ENCODE measurements at regions not wholly inside any gene's neighbourhood (a gene's known extent, or its start where the extent isn't known, plus 50 kb on each side); places are given as distances from the start of the nearest gene placed in this dataset.
"Not testable (repeated sequence)": the region's sequence is repeated elsewhere in the genome, so short reads cannot be mapped to it uniquely, and the experiment has no call there.

DNA sequence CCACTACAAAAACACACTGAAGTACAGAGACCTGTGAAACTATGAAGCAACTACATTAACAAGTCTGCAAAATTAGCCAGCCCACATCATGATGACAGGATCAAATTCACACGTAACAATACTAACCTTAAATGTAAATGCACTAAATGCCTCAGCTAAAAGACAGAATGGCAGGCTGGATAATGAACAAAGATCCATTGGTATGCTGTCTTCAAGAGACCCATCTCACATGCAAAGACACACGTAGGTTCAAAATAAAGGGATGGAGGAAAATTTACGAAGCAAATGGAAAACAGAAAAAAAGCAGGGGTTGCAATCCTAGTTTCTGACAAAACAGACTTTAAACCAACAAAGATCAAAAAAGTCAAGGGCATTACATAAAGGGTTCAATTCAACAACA, 120.1 kb upstream of the OSTN start:
- DNase-seq (ENCODE audit: extremely low read depth, low read depth): not testable (repeated sequence)

DNA sequence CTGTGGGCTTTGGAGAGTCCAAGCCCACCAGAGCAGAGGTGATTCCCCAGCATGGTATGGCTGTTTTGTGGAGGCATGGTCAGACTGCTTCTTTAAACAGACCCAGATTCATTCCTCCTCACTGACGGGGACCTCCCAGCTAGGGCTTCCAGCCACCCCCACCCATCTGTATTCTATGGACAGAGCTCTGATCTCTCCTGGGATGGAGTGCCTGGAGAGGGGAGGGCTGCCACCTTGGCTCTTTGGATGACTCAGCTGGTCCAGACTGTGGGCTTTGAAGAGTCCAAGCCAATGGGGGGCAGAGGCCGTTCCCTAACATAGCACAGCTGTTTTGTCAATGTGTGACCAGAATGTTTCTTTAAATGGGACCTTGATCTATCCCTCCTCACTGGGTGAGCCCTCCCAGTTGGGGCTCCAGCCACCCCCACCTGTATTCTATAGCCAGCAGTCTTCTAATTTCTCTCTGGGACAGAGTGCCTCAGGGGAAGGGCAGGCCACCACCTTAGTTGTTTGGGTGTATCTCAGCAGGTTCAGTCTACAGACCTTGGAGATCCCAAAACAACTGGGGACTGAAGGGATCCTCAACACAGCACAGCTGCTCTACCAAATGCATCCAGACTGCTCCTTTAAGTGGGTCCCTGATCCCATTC, 122.0 kb upstream of the OSTN start:
- no peak for DNase-seq (ENCODE audit: extremely low read depth, low read depth)

DNA sequence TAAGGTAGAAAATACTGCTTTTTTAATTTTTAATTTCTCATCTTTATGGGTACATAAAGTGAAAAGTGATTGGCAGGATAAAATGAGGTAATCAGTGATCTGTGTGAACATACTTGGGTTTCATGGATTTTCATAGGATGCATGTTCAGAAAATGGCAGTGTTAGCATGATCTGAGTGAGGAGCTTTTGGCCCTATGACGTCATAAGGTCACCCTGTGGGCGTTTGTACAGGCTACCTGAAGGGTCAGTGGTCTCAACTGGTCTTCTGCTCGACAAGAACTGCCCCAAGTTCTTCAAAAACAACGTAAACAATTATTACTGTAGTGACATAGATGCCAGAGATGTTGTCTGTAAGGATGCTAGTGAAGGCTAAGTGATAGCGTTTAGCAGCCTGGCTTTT, 124.5 kb upstream of the OSTN start:
- no peak for DNase-seq (ENCODE audit: extremely low read depth, low read depth)

DNA sequence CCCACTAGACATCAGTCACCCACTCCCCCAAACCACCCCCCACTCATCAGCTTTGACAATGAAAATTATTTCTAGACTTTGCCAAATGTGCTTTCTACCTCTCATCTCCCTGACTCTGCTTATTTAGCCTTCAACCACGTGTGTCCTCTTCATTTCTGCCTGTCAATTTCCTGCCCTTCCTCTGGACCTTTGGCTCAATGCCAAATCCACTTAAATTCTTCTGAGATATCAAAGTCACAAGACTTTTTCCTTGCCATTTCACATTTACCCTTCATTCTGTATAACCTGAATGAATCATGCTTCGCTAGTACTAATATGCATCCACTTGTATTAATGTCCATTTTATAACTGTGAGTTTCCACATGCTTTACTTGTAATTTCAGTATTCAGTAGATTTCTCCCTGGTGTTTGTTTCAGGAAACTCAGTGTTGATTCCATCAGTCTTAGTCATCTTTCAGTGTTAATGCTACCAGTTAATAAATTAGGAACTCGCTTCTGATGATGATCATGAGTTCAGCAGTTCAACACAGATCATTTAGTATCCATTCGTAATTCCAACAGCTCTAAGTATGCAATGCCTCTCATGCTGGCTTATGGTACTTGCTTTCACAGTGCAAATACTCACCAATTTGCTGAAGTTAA, 128.2 kb upstream of the OSTN start:
- DNase-seq (ENCODE audit: extremely low read depth, low read depth): no peak

- DNase-seq (ENCODE audit: extremely low read depth, low read depth): no peak
These were observed 128.8 kb upstream of the OSTN start for GRCh38 chr3:191070201-191070600.

DNA sequence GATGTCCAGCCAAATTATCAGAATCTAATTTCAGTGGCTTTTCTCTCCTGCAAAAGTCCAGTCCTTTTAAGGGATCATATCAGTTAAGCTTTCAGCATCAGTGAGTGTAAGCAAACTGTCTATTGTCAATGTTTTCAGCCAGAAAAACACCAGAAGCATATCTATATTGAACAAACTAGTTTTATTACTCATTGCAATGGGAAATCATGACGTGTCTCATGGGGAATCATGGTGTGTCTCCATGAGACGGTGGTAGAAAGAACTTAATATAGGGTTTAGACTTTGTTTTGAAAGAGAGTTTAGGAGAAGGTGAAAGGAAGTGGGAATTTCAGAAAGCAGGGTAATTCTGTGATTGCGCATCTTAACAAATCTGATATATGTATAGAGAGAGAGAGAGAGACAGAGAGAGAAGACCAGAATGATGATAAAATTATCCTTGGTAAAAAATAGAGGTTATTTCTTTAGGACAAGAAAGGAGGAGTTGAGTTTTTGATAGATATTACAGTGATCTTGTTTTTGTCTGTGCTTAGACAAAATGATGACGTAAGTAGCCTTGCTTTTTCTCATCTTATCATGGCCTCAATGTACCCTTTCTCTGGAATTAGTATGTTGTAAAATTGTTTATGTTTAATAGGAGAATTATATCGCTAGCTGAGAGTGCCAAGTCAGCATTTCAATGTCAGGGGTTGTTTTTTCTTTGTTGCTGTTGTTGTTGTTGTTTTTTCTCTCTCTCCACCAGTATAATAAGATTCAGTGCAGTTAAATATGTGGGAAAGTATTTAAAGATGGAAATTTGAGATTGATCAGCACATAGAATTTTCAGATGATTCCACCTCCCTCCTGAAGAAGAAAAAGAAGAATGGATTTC, 129.9 kb upstream of the OSTN start:
- DNase-seq (ENCODE audit: extremely low read depth, low read depth): no peak

DNA sequence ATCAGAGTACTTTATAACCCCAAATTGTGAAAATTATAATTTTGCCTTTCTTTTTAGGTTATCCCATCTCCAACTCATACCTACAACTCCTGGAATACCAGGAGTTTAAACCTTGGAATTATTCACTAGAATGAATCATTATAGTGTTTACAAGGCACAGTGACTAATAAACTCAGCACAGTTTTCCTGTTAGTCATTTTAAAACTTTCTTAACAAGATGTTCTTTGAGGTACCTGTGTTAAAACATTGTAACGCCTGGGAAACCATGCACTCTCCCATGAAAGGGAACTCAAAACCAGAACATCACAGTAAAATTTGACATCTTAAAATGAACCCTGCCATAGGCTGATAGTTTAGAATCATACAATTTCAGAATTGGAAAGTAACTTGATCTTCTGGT, 132.4 kb upstream of the OSTN start:
- DNase-seq (ENCODE audit: extremely low read depth, low read depth): no peak

- no peak for DNase-seq (ENCODE audit: extremely low read depth, low read depth)
These were observed 133.7 kb upstream of the OSTN start for GRCh38 chr3:191065181-191065805.

- peak; percentile 14 for DNase-seq (ENCODE audit: extremely low read depth, low read depth)
These were observed 148.0 kb upstream of the OSTN start for GRCh38 chr3:191051037-191051436.

DNA sequence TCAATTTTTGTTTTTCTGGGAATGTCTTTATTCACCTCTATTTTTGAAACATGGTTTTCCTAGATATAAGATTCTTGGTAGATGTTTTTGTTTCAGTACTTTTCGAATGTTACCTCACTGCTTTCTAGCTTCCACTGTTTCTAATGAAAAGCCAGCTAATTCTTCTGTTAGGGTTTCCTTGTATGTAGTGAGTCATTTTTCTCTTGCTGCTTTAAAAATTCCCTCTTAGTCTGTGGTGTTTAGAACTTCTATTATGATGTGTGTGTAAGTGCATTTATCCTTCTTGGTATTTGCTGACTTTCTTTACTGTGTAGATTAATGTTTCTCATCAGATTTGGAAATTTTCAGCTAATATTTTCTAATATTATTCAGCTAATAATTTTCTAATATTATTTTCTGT, 151.1 kb upstream of the OSTN start:
- DNase-seq (ENCODE audit: extremely low read depth, low read depth): no peak

- DNase-seq (ENCODE audit: extremely low read depth, low read depth): no peak
These were observed 168.1 kb upstream of the OSTN start for GRCh38 chr3:191030929-191031328.

GRCh38 chr3:191030491-191030890, 168.0 kb upstream of the GMNC start:
- no peak for DNase-seq (ENCODE audit: extremely low read depth, low read depth)

- no peak for DNase-seq (ENCODE audit: extremely low read depth, low read depth)
These were observed 164.3 kb upstream of the GMNC start for GRCh38 chr3:191026746-191027145.

- no peak for DNase-seq (ENCODE audit: extremely low read depth, low read depth)
These were observed 158.4 kb upstream of the GMNC start for GRCh38 chr3:191020730-191021396.

DNA sequence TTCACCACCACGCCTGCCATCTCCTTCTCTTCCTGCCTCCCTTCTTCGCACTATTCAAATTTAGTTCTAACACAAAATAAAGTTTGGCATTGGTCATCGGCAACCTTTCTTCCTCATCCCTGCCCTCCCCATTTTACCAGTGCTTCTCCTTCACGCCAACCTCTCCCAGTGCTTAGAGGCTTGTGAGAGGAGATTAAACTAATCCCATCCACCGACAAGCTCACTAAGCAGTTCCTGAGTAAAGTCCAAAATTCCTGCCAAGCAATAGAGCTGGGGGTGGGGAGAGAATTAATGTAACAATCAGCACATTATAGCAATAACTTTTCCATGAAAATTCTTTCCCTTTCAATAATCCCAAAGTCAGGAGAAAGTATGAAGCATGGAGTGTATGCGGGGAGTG, 157.4 kb upstream of the GMNC start:
- no peak for DNase-seq (ENCODE audit: extremely low read depth, low read depth)

- DNase-seq (ENCODE audit: extremely low read depth, low read depth): not testable (repeated sequence)
These were observed 153.5 kb upstream of the GMNC start for GRCh38 chr3:191015960-191016359.

- DNase-seq (ENCODE audit: extremely low read depth, low read depth): no peak
These were observed 145.6 kb upstream of the GMNC start for GRCh38 chr3:191008074-191008473.

- DNase-seq (ENCODE audit: extremely low read depth, low read depth): no peak
These were observed 143.3 kb upstream of the GMNC start for GRCh38 chr3:191005790-191006189.

- DNase-seq (ENCODE audit: extremely low read depth, low read depth): no peak
These were observed 141.2 kb upstream of the GMNC start for GRCh38 chr3:191003742-191004141.

- no peak for DNase-seq (ENCODE audit: extremely low read depth, low read depth)
These were observed 133.8 kb upstream of the GMNC start for GRCh38 chr3:190996181-190996775.
